Body of pancreas (tissue), 4 donors: ENCODE measurements at regions not wholly inside any gene's neighbourhood (a gene's known extent, or its start where the extent isn't known, plus 50 kb on each side); places are given as distances from the start of the nearest gene placed in this dataset.

Source experiments
- ATAC-seq: fragments of 150-250 bp; one replicate; pipeline ENCODE4 v1.9.1; 2016
- DNase-seq, 4 donors: peaks; one replicate each; pipeline ENCODE4 v3.0.0-alpha.2; 2019
- H3K27ac ChIP-seq, 4 donors: fragments of 200-600 bp; sonication (generic); 1 replicate in 3 of 4; 2 replicates in 1 of 4; pipeline versions ENCODE4 v1.5.1 to v1.6.1; 2016 to 2019; ENCODE audit warnings: mild to moderate bottlenecking in 1 of 4, mixed read lengths in 1 of 4, moderate library complexity in 1 of 4
- H3K27me3 ChIP-seq, 2 donors: fragments of 200-600 bp; sonication (generic); one replicate each; pipeline ENCODE4 v1.6.0; 2016; ENCODE audit warnings: mild to moderate bottlenecking in 1 of 2
- H3K36me3 ChIP-seq, 2 donors: fragments of 200-600 bp; sonication (generic); replicated peaks in 1 of 2; 2 replicates each; pipeline ENCODE4 v1.5.1; 2016; ENCODE audit warnings: low read depth in 2 of 2; ENCODE audit not compliant: insufficient read depth in 1 of 2
- H3K4me1 ChIP-seq: fragments of 200-600 bp; sonication (generic); one replicate; pipeline ENCODE4 v1.6.0; 2016
- H3K4me3 ChIP-seq, 2 donors: fragments of 200-600 bp; sonication (generic); 1 replicate in 1 of 2; 2 replicates in 1 of 2; pipeline ENCODE4 v1.5.1; 2016 to 2019
- H3K9me3 ChIP-seq, 3 donors: fragments of 200-600 bp; sonication (generic); 1 replicate in 2 of 3; 2 replicates in 1 of 3; pipeline ENCODE4 v1.5.1; 2016
- CTCF ChIP-seq, 7 experiments: fragments of 450-650 bp in 4 of 7; fragments of 200-600 bp in 3 of 7; sonication (generic) in 3 of 7; IDR thresholded peaks; one replicate each; pipeline ENCODE4 v1.5.1; 2016 to 2019; ENCODE audit warnings: antibody characterized with exemption in 7 of 7
- POLR2A ChIP-seq, 3 donors: fragments of 450-650 bp; IDR thresholded peaks; one replicate each; pipeline ENCODE4 v1.6.1; 2016; ENCODE audit warnings: antibody characterized with exemption in 3 of 3, mild to moderate bottlenecking in 2 of 3
- WGBS, 2 donors: methylation state at CpG; one replicate each; pipeline ENCODE4 v1.1.5; 2017; 5-methylcytosine and 5-hydroxymethylcytosine counted together
- intact Hi-C: fragments of 100-400 bp; cut with DNase I; formaldehyde crosslinking; loops from one replicate; pipeline ENCODE4 v1.15.1; 2023

- no peak for DNase-seq
- intact Hi-C loops = no loop called here
- WGBS, 2 donors = 15 to 25% methylated on average over 6 of the region's 6 CpGs
These were observed 59.7 kb upstream of the TIAM1 start for GRCh38 chr21:31403596-31404333.

GRCh38 chr21:31399591-31399990 lies 55.5 kb upstream of the TIAM1 start:
- DNase-seq (no peak), ATAC-seq (no peak)
- no peak overlapping the region for H3K4me3 ChIP-seq
- no peaks in the 10 kb centered on the region for H3K9me3 ChIP-seq
- intact Hi-C loops = no loop called here
- H3K27me3 ChIP-seq = no peaks in the 10 kb centered on the region
- H3K27ac ChIP-seq = no peak overlapping the region
- no peak for TF ChIP-seq CTCF (IDR thresholded peaks at IDR 0.05)
- no peak for TF ChIP-seq POLR2A (IDR thresholded peaks at IDR 0.05)
- WGBS, 2 donors = 49% methylated on average over 2 of the region's 2 CpGs
- H3K4me1 ChIP-seq = no peaks in the 10 kb centered on the region
- no peaks in the 10 kb centered on the region for H3K36me3 ChIP-seq

More at GRCh38 chr21:31403596-31404333, 59.7 kb upstream of the TIAM1 start:
- Histone ChIP-seq H3K27me3 (no peaks in the 10 kb centered on the region), H3K4me1 (no peaks in the 10 kb centered on the region), H3K4me3 (no peak overlapping the region), H3K27ac (no peak overlapping the region), H3K9me3 (no peaks in the 10 kb centered on the region), H3K36me3 (no peaks in the 10 kb centered on the region)
- no peak for TF ChIP-seq CTCF (IDR thresholded peaks at IDR 0.05)
- TF ChIP-seq POLR2A (IDR thresholded peaks at IDR 0.05) = no peak
- ATAC-seq = no peak

GRCh38 chr21:31398574-31398973 lies 54.5 kb upstream of the TIAM1 start:
- intact Hi-C loops = no loop called here
- no peaks in the 10 kb centered on the region for H3K9me3 ChIP-seq
- H3K36me3 ChIP-seq = no peaks in the 10 kb centered on the region
- ATAC-seq (no peak), DNase-seq (no peak)
- H3K27me3 ChIP-seq = no peaks in the 10 kb centered on the region
- H3K27ac ChIP-seq = no peak overlapping the region
- no peaks in the 10 kb centered on the region for H3K4me1 ChIP-seq
- WGBS, 2 donors = 45 to 56% methylated on average over 5 of the region's 5 CpGs
- no peak for TF ChIP-seq CTCF (IDR thresholded peaks at IDR 0.05)
- TF ChIP-seq POLR2A (IDR thresholded peaks at IDR 0.05) = no peak
- no peak overlapping the region for H3K4me3 ChIP-seq

- Histone ChIP-seq H3K27me3 (no peaks in the 10 kb centered on the region), H3K27ac (no peak overlapping the region), H3K4me3 (no peak overlapping the region), H3K36me3 (no peaks in the 10 kb centered on the region), H3K9me3 (no peaks in the 10 kb centered on the region), H3K4me1 (no peaks in the 10 kb centered on the region)
- 29 to 42% methylated on average over 1 of the region's 1 CpG for WGBS, 2 donors
- TF ChIP-seq POLR2A (IDR thresholded peaks at IDR 0.05) = no peak
- no peak for TF ChIP-seq CTCF (IDR thresholded peaks at IDR 0.05)
- intact Hi-C loops = no loop called here
- ATAC-seq (no peak), DNase-seq (no peak)
These were observed 53.9 kb upstream of the TIAM1 start for GRCh38 chr21:31397939-31398338.

GRCh38 chr21:31397515-31397926 lies 53.5 kb upstream of the TIAM1 start:
- 14 to 17% methylated on average over 5 of the region's 5 CpGs for WGBS, 2 donors
- Histone ChIP-seq H3K4me1 (no peaks in the 10 kb centered on the region), H3K36me3 (no peaks in the 10 kb centered on the region), H3K27ac (no peak overlapping the region), H3K4me3 (no peak overlapping the region), H3K9me3 (no peaks in the 10 kb centered on the region), H3K27me3 (no peaks in the 10 kb centered on the region)
- intact Hi-C loops = no loop called here
- DNase-seq (no peak), ATAC-seq (no peak)
- no peak for TF ChIP-seq POLR2A (IDR thresholded peaks at IDR 0.05)
- TF ChIP-seq CTCF (IDR thresholded peaks at IDR 0.05) = no peak
